ENCODE measurements at regions not wholly inside any gene's neighbourhood (a gene's known extent, or its start where the extent isn't known, plus 50 kb on each side); places are given as distances from the start of the nearest gene placed in this dataset.

GRCh38 chr13:90447734-90448101 lies 899.8 kb upstream of the MIR17HG start:
- TF ChIP-seq CTCF (conservative IDR thresholded peaks at IDR 0.05; ENCODE audit: low read depth, low read length) (no peak), SMC3 (IDR thresholded peaks at IDR 0.05; ENCODE audit: low read depth, low read length) (no peak), CEBPB (IDR thresholded peaks at IDR 0.05; ENCODE audit: low read depth, low read length) (no peak), MAFK (IDR thresholded peaks at IDR 0.05; ENCODE audit: low read depth, low read length) (no peak), USF2 (IDR thresholded peaks at IDR 0.05; ENCODE audit: low read depth, low read length) (no peak), MXI1 (IDR thresholded peaks at IDR 0.05; ENCODE audit: borderline replicate concordance, low read depth, low read length) (no peak), FOS (IDR thresholded peaks at IDR 0.05; ENCODE audit: low read depth, low read length) (no peak), POLR2A (IDR thresholded peaks at IDR 0.05; ENCODE audit: low read depth, low read length) (no peak), RCOR1 (IDR thresholded peaks at IDR 0.05; ENCODE audit: insufficient replicate concordance, low read length) (no peak)

Data from IMR-90 (cell line).